Breast epithelium (tissue), 3 donors: ENCODE measurements at regions not wholly inside any gene's neighbourhood (a gene's known extent, or its start where the extent isn't known, plus 50 kb on each side); places are given as distances from the start of the nearest gene placed in this dataset.

ENCODE experiments used
- CTCF ChIP-seq, 3 donors: fragments of 450-650 bp; IDR thresholded peaks; one replicate each; pipeline ENCODE4 v1.5.1; 2016 to 2017; ENCODE audit warnings: antibody characterized with exemption in 3 of 3, mild to moderate bottlenecking in 3 of 3, moderate library complexity in 3 of 3
- POLR2A ChIP-seq: fragments of 450-650 bp; IDR thresholded peaks from one replicate; pipeline ENCODE4 v1.6.1; 2016; ENCODE audit warnings: antibody characterized with exemption, mild to moderate bottlenecking, moderate library complexity

- TF ChIP-seq CTCF (IDR thresholded peaks at IDR 0.05): no peak
- no peak for TF ChIP-seq POLR2A
Measured at GRCh38 chr5:125877248-125877647, 546.0 kb upstream of the GRAMD2B start.
